MCF 10A (cell line): ENCODE measurements at regions not wholly inside any gene's neighbourhood (a gene's known extent, or its start where the extent isn't known, plus 50 kb on each side); places are given as distances from the start of the nearest gene placed in this dataset.

Experiments used
- BruUV-seq: library from RNA; stranded (reverse); fragments of 400-500 nt; replicated peaks from 2 replicates; lab custom pipeline; 2021; lab: Mats Ljungman, UMichigan
- CTCF ChIA-PET: fragments of 300-600 bp; sonication (Branson Sonifier 250); formaldehyde crosslinking; extraction: SDS; loops from one replicate; lab custom pipeline; 2021; ENCODE audit warnings: antibody characterized with exemption, inconsistent platforms; lab: Yijun Ruan, JAX
- POLR2A ChIA-PET: fragments of 300-600, 350-650 bp; sonication (Branson Sonifier 250); formaldehyde crosslinking; extraction: SDS; loops from one replicate; lab custom pipeline; 2020; ENCODE audit warnings: antibody characterized with exemption, inconsistent platforms; lab: Yijun Ruan, JAX
- DNase-seq: peaks from one replicate; pipeline ENCODE4 v3.0.0-alpha.2; 2018; ENCODE audit not compliant: unreplicated experiment
- H3K27ac Mint-ChIP-seq: one replicate; pipeline ENCODE4 v1.8.0; 2022; ENCODE audit warnings: mild to moderate bottlenecking, low read depth, mixed read lengths; ENCODE audit not compliant: unreplicated experiment
- H3K27me3 Mint-ChIP-seq: one replicate; pipeline ENCODE4 v1.8.0; 2022; ENCODE audit warnings: mixed read lengths; ENCODE audit not compliant: insufficient read depth, unreplicated experiment
- H3K36me3 Mint-ChIP-seq: one replicate; pipeline ENCODE4 v1.8.0; 2022; ENCODE audit warnings: mild to moderate bottlenecking, moderate library complexity, mixed read lengths; ENCODE audit not compliant: insufficient read depth, unreplicated experiment
- H3K4me1 Mint-ChIP-seq: one replicate; pipeline ENCODE4 v1.8.0; 2022; ENCODE audit warnings: mixed read lengths; ENCODE audit not compliant: insufficient read depth, unreplicated experiment
- H3K4me3 Mint-ChIP-seq: one replicate; pipeline ENCODE4 v1.8.0; 2022; ENCODE audit warnings: mild to moderate bottlenecking, moderate library complexity, mixed read lengths; ENCODE audit not compliant: unreplicated experiment
- H3K9me3 Mint-ChIP-seq: one replicate; pipeline ENCODE4 v1.8.0; 2022; ENCODE audit warnings: mixed read lengths; ENCODE audit not compliant: unreplicated experiment
- CTCF ChIP-seq: fragments of 200-600 bp; IDR thresholded peaks from one replicate; pipeline ENCODE4 v1.8.0; 2022; ENCODE audit warnings: antibody characterized with exemption, mild to moderate bottlenecking; ENCODE audit not compliant: unreplicated experiment
- intact Hi-C: fragments of 100-400 bp; cut with micrococcal nuclease; formaldehyde crosslinking; loops from 2 replicates; pipeline ENCODE4 v1.14.1; 2022

GRCh38 chr16:56041556-56042140 lies 149.6 kb upstream of the GNAO1 start:
- no peak overlapping the region for H3K27ac Mint-ChIP-seq
- ChIA-PET CTCF (interaction anchor here (0.5 to 4.3 kb wide), 23 partner anchors 10 to 319 kb away, joined by 3 to 50 read pairs (median 4); no protein-coding TSS in a partner anchor), POLR2A (interaction anchor here (1.2 to 1.3 kb wide), 2 partner anchors 12 to 277 kb away, joined by 3 to 4 read pairs; no protein-coding TSS in a partner anchor)
- H3K4me1 Mint-ChIP-seq = no peaks in the 10 kb centered on the region
- H3K36me3 Mint-ChIP-seq = no peaks in the 10 kb centered on the region
- peak; percentile 57 for DNase-seq
- H3K27me3 Mint-ChIP-seq = peaks cover 33% of the 10 kb centered on the region
- peak; percentile 47 for TF ChIP-seq CTCF
- no TSS peak for BruUV-seq
- intact Hi-C loops = loop anchor here (1.0 kb wide), 2 partner anchors 240 to 277 kb away; no protein-coding TSS in a partner anchor
- H3K4me3 Mint-ChIP-seq = no peak overlapping the region
- no peaks in the 10 kb centered on the region for H3K9me3 Mint-ChIP-seq

- POLR2A ChIA-PET = interaction anchor here (0.7 kb wide), 1 partner anchor 220 kb away, joined by 3 read pairs; no protein-coding TSS in a partner anchor
- intact Hi-C loops = no loop called here
These were observed 152.7 kb upstream of the GNAO1 start for GRCh38 chr16:56038564-56039098.

GRCh38 chr16:56032072-56032471 lies 156.9 kb upstream of the CES5A start:
- H3K27ac Mint-ChIP-seq = no peak overlapping the region
- no peak for TF ChIP-seq CTCF
- CTCF ChIA-PET = interaction anchor here (0.6 to 1.9 kb wide), 2 partner anchors 90 to 286 kb away, joined by 4 to 5 read pairs; no protein-coding TSS in a partner anchor

More at GRCh38 chr16:56038564-56039098, 152.7 kb upstream of the GNAO1 start:
- TF ChIP-seq CTCF = no peak
- no peaks in the 10 kb centered on the region for H3K36me3 Mint-ChIP-seq
- BruUV-seq = no TSS peak
- CTCF ChIA-PET = interaction anchor here (4.3 kb wide), 1 partner anchor 280 kb away, joined by 50 read pairs; no protein-coding TSS in a partner anchor
- H3K4me3 Mint-ChIP-seq = no peak overlapping the region
- no peak overlapping the region for H3K27ac Mint-ChIP-seq
- peaks cover 52% of the 10 kb centered on the region for H3K27me3 Mint-ChIP-seq
- DNase-seq = no peak
- H3K9me3 Mint-ChIP-seq = no peaks in the 10 kb centered on the region
- no peaks in the 10 kb centered on the region for H3K4me1 Mint-ChIP-seq

GRCh38 chr16:56029026-56029425 lies 153.9 kb upstream of the CES5A start:
- no peaks in the 10 kb centered on the region for H3K4me1 Mint-ChIP-seq
- no peaks in the 10 kb centered on the region for H3K36me3 Mint-ChIP-seq
- ChIA-PET CTCF (no interaction called here), POLR2A (no interaction called here)
- no TSS peak for BruUV-seq
- no peak for TF ChIP-seq CTCF
- no peak overlapping the region for H3K4me3 Mint-ChIP-seq
- H3K27me3 Mint-ChIP-seq = peaks cover 72% of the 10 kb centered on the region
- no peaks in the 10 kb centered on the region for H3K9me3 Mint-ChIP-seq
- no peak for DNase-seq
- no peak overlapping the region for H3K27ac Mint-ChIP-seq
- intact Hi-C loops = no loop called here

More at GRCh38 chr16:56032072-56032471, 156.9 kb upstream of the CES5A start:
- H3K4me3 Mint-ChIP-seq = no peak overlapping the region
- POLR2A ChIA-PET = no interaction called here
- DNase-seq = no peak
- no peaks in the 10 kb centered on the region for H3K9me3 Mint-ChIP-seq
- no peaks in the 10 kb centered on the region for H3K4me1 Mint-ChIP-seq
- no peaks in the 10 kb centered on the region for H3K36me3 Mint-ChIP-seq
- H3K27me3 Mint-ChIP-seq = peaks cover 89% of the 10 kb centered on the region
- no TSS peak for BruUV-seq
- intact Hi-C loops = no loop called here
